HG02588 (cell line): ENCODE measurements at regions not wholly inside any gene's neighbourhood (a gene's known extent, or its start where the extent isn't known, plus 50 kb on each side); places are given as distances from the start of the nearest gene placed in this dataset.
"Not testable (repeated sequence)": the region's sequence is repeated elsewhere in the genome, so short reads cannot be mapped to it uniquely, and the experiment has no call there.

Experiments
- ATAC-seq: cut with Tn5 transposase; IDR thresholded peaks from one replicate; pipeline ENCODE4 v1.9.1; 2021; ENCODE audit warnings: mild to moderate bottlenecking, moderate library complexity; ENCODE audit not compliant: unreplicated experiment

GRCh38 chr10:64529003-64529350 is 1007.8 kb downstream of the REEP3 start:
- no peak for ATAC-seq

- no peak for ATAC-seq
These were observed 1013.4 kb downstream of the REEP3 start for GRCh38 chr10:64534616-64535015.

GRCh38 chr10:64535131-64535867 is 1014.1 kb downstream of the REEP3 start:
- no peak for ATAC-seq

- ATAC-seq, result no peak
These were observed 1015.9 kb downstream of the REEP3 start for GRCh38 chr10:64537112-64537511.

- no peak for ATAC-seq
These were observed 1016.7 kb downstream of the REEP3 start for GRCh38 chr10:64537928-64538327.

GRCh38 chr10:64546073-64546472 is 1024.9 kb downstream of the REEP3 start:
- no peak for ATAC-seq

- ATAC-seq, result no peak
These were observed 1026.0 kb downstream of the REEP3 start for GRCh38 chr10:64547168-64547567.

- no peak for ATAC-seq
These were observed 1034.5 kb downstream of the REEP3 start for GRCh38 chr10:64555666-64556065.

- no peak for ATAC-seq
These were observed 1037.1 kb downstream of the REEP3 start for GRCh38 chr10:64558094-64558835.

- ATAC-seq, result no peak
These were observed 1049.9 kb downstream of the REEP3 start for GRCh38 chr10:64571056-64571455.

GRCh38 chr10:64573623-64574325 is 1052.6 kb downstream of the REEP3 start:
- ATAC-seq, result no peak

GRCh38 chr10:64574371-64574770 is 1053.2 kb downstream of the REEP3 start:
- ATAC-seq, result no peak

GRCh38 chr10:64576497-64576896 is 1055.3 kb downstream of the REEP3 start:
- no peak for ATAC-seq

- ATAC-seq, result not testable (repeated sequence)
These were observed 1057.6 kb downstream of the REEP3 start for GRCh38 chr10:64578757-64579156.

- ATAC-seq, result no peak
These were observed 1065.8 kb downstream of the REEP3 start for GRCh38 chr10:64586934-64587503.

- no peak for ATAC-seq
These were observed 1072.9 kb downstream of the REEP3 start for GRCh38 chr10:64594072-64594471.

- no peak for ATAC-seq
These were observed 1077.4 kb downstream of the REEP3 start for GRCh38 chr10:64598600-64598999.

- ATAC-seq, result no peak
These were observed 1080.1 kb downstream of the REEP3 start for GRCh38 chr10:64601298-64601697.

- no peak for ATAC-seq
These were observed 1095.9 kb downstream of the REEP3 start for GRCh38 chr10:64617085-64617484.

GRCh38 chr10:64619102-64619501 is 1097.9 kb downstream of the REEP3 start:
- no peak for ATAC-seq

GRCh38 chr10:64626924-64627323 is 1105.7 kb downstream of the REEP3 start:
- no peak for ATAC-seq
